CD14-positive monocyte (primary cell): ENCODE measurements at regions not wholly inside any gene's neighbourhood (a gene's known extent, or its start where the extent isn't known, plus 50 kb on each side); places are given as distances from the start of the nearest gene placed in this dataset.

Source experiments
- DNase-seq, 3 donors: peaks; one replicate each; pipeline ENCODE4 v3.0.0-alpha.2; 2011 to 2022
- H2AFZ ChIP-seq: 2 replicates; pipeline ENCODE4 v1.6.0; 2012; ENCODE audit warnings: mild to moderate bottlenecking, low read depth, low read length, inconsistent platforms; ENCODE audit not compliant: insufficient read depth, poor library complexity, severe bottlenecking
- H3K27ac ChIP-seq, 2 donors: 1 replicate in 1 of 2; 2 replicates in 1 of 2; pipeline ENCODE4 v1.5.1; 2012 to 2013; ENCODE audit warnings: low read length in 2 of 2, control low read depth in 1 of 2, inconsistent platforms in 1 of 2, low read depth in 1 of 2, mild to moderate bottlenecking in 1 of 2
- H3K27me3 ChIP-seq, 2 donors: one replicate each; pipeline versions ENCODE4 v1.6.0 to v1.6.1; 2011 to 2013; ENCODE audit warnings: low read length in 2 of 2; ENCODE audit not compliant: control insufficient read depth in 2 of 2, insufficient read depth in 2 of 2
- H3K36me3 ChIP-seq, 2 donors: replicated peaks in 1 of 2; 1 replicate in 1 of 2; 2 replicates in 1 of 2; pipeline versions ENCODE4 v1.5.1 to v1.6.1; 2012 to 2013; ENCODE audit warnings: low read length in 2 of 2, control low read depth in 1 of 2, inconsistent platforms in 1 of 2, mild to moderate bottlenecking in 1 of 2; ENCODE audit not compliant: insufficient read depth in 2 of 2, control insufficient read depth in 1 of 2
- H3K4me1 ChIP-seq, 2 donors: 1 replicate in 1 of 2; 2 replicates in 1 of 2; pipeline versions ENCODE4 v1.5.1 to v1.6.1; 2012 to 2013; ENCODE audit warnings: low read length in 2 of 2, control low read depth in 1 of 2, inconsistent platforms in 1 of 2, mild to moderate bottlenecking in 1 of 2, moderate library complexity in 1 of 2; ENCODE audit not compliant: insufficient read depth in 2 of 2, control insufficient read depth in 1 of 2
- H3K4me2 ChIP-seq: replicated peaks from 2 replicates; pipeline ENCODE3; 2012; ENCODE audit warnings: low read length, moderate library complexity, mild to moderate bottlenecking; ENCODE audit not compliant: poor library complexity, severe bottlenecking; ENCODE audit errors: extremely low read depth
- H3K4me3 ChIP-seq, 3 experiments: fragments of 200-600 bp in 1 of 3; sonication (generic) in 1 of 3; replicated peaks in 1 of 3; 1 replicate in 2 of 3; 2 replicates in 1 of 3; pipeline ENCODE4 v1.5.1; 2011 to 2013; ENCODE audit warnings: low read length in 3 of 3, mild to moderate bottlenecking in 3 of 3, control low read depth in 2 of 3, low read depth in 2 of 3, inconsistent platforms in 1 of 3, moderate library complexity in 1 of 3
- H3K79me2 ChIP-seq: 2 replicates; pipeline ENCODE4 v1.6.0; 2012; ENCODE audit warnings: mild to moderate bottlenecking, control low read depth, inconsistent platforms, low read length, moderate library complexity; ENCODE audit not compliant: insufficient read depth
- H3K9ac ChIP-seq: 2 replicates; pipeline ENCODE4 v1.6.0; 2017; ENCODE audit warnings: low read length, mild to moderate bottlenecking; ENCODE audit not compliant: insufficient read depth, poor library complexity, severe bottlenecking
- H3K9me3 ChIP-seq, 2 donors: replicated peaks in 1 of 2; 1 replicate in 1 of 2; 2 replicates in 1 of 2; pipeline versions ENCODE4 v1.5.1 to v1.6.1; 2012 to 2013; ENCODE audit warnings: low read length in 2 of 2, control low read depth in 1 of 2; ENCODE audit not compliant: control insufficient read depth in 1 of 2, insufficient read depth in 1 of 2
- H4K20me1 ChIP-seq: 2 replicates; pipeline ENCODE4 v1.6.0; 2012; ENCODE audit warnings: mild to moderate bottlenecking, low read length, control low read depth, moderate library complexity; ENCODE audit not compliant: insufficient read depth
- H3K27ac Mint-ChIP-seq, 7 donors: one replicate each; pipeline ENCODE4 v1.8.0; 2020; ENCODE audit warnings: mild to moderate bottlenecking in 7 of 7, mixed read lengths in 7 of 7, moderate library complexity in 6 of 7, inconsistent platforms in 2 of 7
- H3K27me3 Mint-ChIP-seq, 3 donors: one replicate each; pipeline ENCODE4 v1.8.0; 2021 to 2022; ENCODE audit warnings: low read depth in 3 of 3, mild to moderate bottlenecking in 3 of 3, mixed read lengths in 3 of 3, moderate library complexity in 3 of 3, inconsistent platforms in 1 of 3
- H3K36me3 Mint-ChIP-seq, 2 donors: one replicate each; pipeline ENCODE4 v1.8.0; 2020; ENCODE audit warnings: mixed read lengths in 2 of 2, inconsistent platforms in 1 of 2, mild to moderate bottlenecking in 1 of 2
- H3K4me1 Mint-ChIP-seq: one replicate; pipeline ENCODE4 v1.8.0; 2020; ENCODE audit warnings: mild to moderate bottlenecking, mixed read lengths
- H3K4me3 Mint-ChIP-seq, 2 donors: one replicate each; pipeline ENCODE4 v1.8.0; 2020; ENCODE audit warnings: mild to moderate bottlenecking in 2 of 2, mixed read lengths in 2 of 2, moderate library complexity in 1 of 2
- H3K9me3 Mint-ChIP-seq, 7 donors: one replicate each; pipeline ENCODE4 v1.8.0; 2020 to 2022; ENCODE audit warnings: mixed read lengths in 7 of 7, mild to moderate bottlenecking in 6 of 7, moderate library complexity in 6 of 7, inconsistent platforms in 2 of 7
- CTCF ChIP-seq: fragments of 200-600 bp; IDR thresholded peaks from one replicate; pipeline ENCODE4 v1.8.0; 2022; ENCODE audit warnings: antibody characterized with exemption, mild to moderate bottlenecking
- WGBS: methylation state at CpG from one replicate; pipeline ENCODE4 v1.1.5; 2013; ENCODE audit warnings: missing lambda C conversion rate; ENCODE audit not compliant: insufficient coverage; 5-methylcytosine and 5-hydroxymethylcytosine counted together
- intact Hi-C, 2 donors: fragments of 100-400 bp; cut with micrococcal nuclease; formaldehyde crosslinking; loops; one replicate each; pipeline versions ENCODE4 v1.15.0 to v1.15.1; 2023

- no peak for DNase-seq
- H3K36me3 Mint-ChIP-seq = no peaks in the 10 kb centered on the region
- H3K36me3 ChIP-seq = no peaks in the 10 kb centered on the region
- no peaks in the 10 kb centered on the region for H3K4me1 Mint-ChIP-seq
- H3K27ac Mint-ChIP-seq = no peak overlapping the region
- H3K27me3 Mint-ChIP-seq = no peaks in the 10 kb centered on the region
- no peaks in the 10 kb centered on the region for H4K20me1 ChIP-seq
- no peak overlapping the region for H3K9ac ChIP-seq
- intact Hi-C loops = no loop called here
- no peak for TF ChIP-seq CTCF
- H2AFZ ChIP-seq = no peak overlapping the region
- no peak overlapping the region for H3K4me3 ChIP-seq
- H3K27me3 ChIP-seq = no peaks in the 10 kb centered on the region
- H3K4me2 ChIP-seq = no peak overlapping the region
- no peak overlapping the region for H3K4me3 Mint-ChIP-seq
- no peaks in the 10 kb centered on the region for H3K79me2 ChIP-seq
- peaks cover 0 to 6% (median 0%) of the 10 kb centered on the region in 7 donors for H3K9me3 Mint-ChIP-seq
- H3K9me3 ChIP-seq = peaks cover 0 to 3% of the 10 kb centered on the region in 2 donors
- WGBS = 80% methylated on average over 1 of the region's 5 CpGs
- no peak overlapping the region for H3K27ac ChIP-seq
- H3K4me1 ChIP-seq = no peaks in the 10 kb centered on the region
Observed at GRCh38 chr6:140790109-140790508, 1342.6 kb upstream of the GJE1 start.

- no peak for DNase-seq
- no peak overlapping the region for H3K4me3 ChIP-seq
- intact Hi-C loops = no loop called here
- no peak overlapping the region for H3K27ac Mint-ChIP-seq
- H3K36me3 ChIP-seq = no peaks in the 10 kb centered on the region
- no peak overlapping the region for H3K4me2 ChIP-seq
- H3K27me3 ChIP-seq = no peaks in the 10 kb centered on the region
- H3K4me3 Mint-ChIP-seq = no peak overlapping the region
- no peak overlapping the region for H3K27ac ChIP-seq
- TF ChIP-seq CTCF = no peak
- no peaks in the 10 kb centered on the region for H3K4me1 Mint-ChIP-seq
- 100% methylated on average over 1 of the region's 1 CpG for WGBS
- no peaks in the 10 kb centered on the region for H3K27me3 Mint-ChIP-seq
- H3K36me3 Mint-ChIP-seq = no peaks in the 10 kb centered on the region
- peaks cover 0 to 3% of the 10 kb centered on the region in 2 donors for H3K9me3 ChIP-seq
- H3K9me3 Mint-ChIP-seq = peaks cover 0 to 4% (median 0%) of the 10 kb centered on the region in 7 donors
- H2AFZ ChIP-seq = no peak overlapping the region
- H4K20me1 ChIP-seq = no peaks in the 10 kb centered on the region
- H3K9ac ChIP-seq = no peak overlapping the region
- H3K4me1 ChIP-seq = no peaks in the 10 kb centered on the region
- H3K79me2 ChIP-seq = no peaks in the 10 kb centered on the region
Observed at GRCh38 chr6:140789466-140789865, 1343.3 kb upstream of the GJE1 start.
